NCI-H345 (cell line): ENCODE measurements at regions not wholly inside any gene's neighbourhood (a gene's known extent, or its start where the extent isn't known, plus 50 kb on each side); places are given as distances from the start of the nearest gene placed in this dataset.

Source experiments
- DNase-seq: peaks from one replicate; lab custom pipeline; 2025; lab: John Stamatoyannopoulos, UW

DNA sequence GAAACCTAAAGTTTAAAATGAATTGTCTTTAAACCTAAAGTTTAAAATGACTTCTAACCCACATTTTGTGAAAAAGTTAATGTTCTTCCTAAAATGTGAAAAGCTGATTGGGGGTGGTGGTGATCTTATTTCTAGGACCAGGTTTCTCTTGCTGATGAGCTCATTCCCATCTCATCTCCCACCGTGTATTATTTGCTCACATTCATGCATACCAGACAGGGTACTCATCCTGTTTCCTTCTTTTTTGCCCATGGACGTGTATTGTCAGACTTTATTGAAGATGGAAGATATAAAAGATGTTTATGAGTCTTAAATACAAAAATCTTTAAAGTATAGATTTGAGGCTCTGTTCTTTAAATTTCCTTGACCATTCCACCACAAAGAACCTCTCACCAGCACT, 70.1 kb upstream of the MPHOSPH6 start:
- DNase-seq: no peak

DNA sequence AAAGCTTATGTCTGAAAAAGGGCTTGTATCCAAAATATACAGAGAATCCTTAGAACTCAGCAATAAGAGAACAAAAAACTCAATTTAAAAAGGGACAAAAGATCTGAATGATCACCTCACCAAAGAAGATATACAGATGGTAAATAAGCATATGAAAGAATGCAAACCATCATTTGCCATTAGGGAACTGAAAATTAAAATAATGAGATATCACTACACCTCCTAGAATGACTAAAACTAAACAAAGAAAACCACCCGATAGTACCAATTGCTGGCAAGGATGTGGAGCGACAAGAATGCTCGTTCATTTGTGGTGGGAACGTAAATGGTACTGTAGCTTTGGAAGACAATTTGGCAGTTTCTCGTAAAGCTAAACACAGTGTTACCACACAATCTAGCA, 66.9 kb upstream of the MPHOSPH6 start:
- no peak for DNase-seq

GRCh38 chr16:82236415-82236814, 66.4 kb upstream of the MPHOSPH6 start:
- DNase-seq: no peak

DNA sequence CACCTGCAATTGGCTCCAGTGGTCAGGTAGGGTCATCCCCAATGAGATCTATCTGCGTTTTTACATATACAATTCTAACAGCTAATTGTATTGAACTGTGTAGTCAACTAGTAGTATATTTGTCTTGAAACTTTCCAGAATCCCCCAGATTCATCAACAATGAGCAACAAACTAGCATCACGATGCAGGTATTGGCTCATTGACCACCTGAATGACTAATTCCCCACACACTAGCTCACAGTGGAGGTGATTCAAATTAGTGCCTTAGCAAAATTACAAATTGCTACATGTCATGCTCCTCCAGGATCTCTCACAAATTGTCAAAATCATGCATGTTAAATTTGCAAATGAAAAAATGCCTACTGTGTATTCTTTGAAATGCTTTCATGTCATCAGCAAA, 62.8 kb upstream of the MPHOSPH6 start:
- no peak for DNase-seq

DNA sequence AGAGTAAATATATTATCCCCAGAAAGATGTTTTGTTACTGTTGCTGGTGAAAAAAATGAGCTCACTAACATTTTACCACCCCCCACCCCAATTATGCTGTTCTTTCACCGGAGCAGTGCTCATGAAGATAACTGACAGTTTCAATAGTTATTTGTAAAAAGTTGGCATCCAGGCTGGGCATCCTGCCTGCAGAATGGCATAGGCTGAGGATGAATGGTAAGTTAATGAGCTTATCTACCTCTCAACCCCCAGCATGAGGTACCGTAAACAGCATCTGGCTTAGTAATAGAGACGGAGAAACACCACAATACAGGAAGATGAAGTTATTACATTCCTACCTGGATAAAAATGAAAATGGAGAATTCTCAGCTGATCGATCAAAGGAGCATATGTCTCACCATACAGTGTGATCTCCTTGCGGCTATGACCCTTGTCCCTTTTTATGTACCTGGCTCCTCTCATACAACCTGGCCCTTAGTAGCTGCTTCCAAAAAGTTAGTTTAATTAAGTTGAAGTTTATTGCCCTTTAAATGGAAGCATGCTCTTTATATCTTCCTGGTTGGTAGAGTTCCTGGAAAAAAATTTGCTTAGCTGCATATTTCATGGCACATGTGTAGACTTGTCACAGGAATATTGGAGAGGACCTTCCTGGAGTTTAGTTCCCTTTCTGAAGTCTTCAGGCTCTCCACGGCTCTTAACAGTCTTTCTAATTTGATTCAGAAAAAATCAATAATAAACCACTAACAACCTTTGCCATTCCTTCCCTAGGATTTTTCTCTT, 61.2 kb upstream of the MPHOSPH6 start:
- DNase-seq: peak; percentile 62

- DNase-seq: peak; percentile 74
Observed at GRCh38 chr16:82229800-82230619, 60.0 kb upstream of the MPHOSPH6 start.

GRCh38 chr16:82226327-82226726, 56.3 kb upstream of the MPHOSPH6 start:
- no peak for DNase-seq

- no peak for DNase-seq
Observed at GRCh38 chr16:82224821-82225220, 54.8 kb upstream of the MPHOSPH6 start.

DNA sequence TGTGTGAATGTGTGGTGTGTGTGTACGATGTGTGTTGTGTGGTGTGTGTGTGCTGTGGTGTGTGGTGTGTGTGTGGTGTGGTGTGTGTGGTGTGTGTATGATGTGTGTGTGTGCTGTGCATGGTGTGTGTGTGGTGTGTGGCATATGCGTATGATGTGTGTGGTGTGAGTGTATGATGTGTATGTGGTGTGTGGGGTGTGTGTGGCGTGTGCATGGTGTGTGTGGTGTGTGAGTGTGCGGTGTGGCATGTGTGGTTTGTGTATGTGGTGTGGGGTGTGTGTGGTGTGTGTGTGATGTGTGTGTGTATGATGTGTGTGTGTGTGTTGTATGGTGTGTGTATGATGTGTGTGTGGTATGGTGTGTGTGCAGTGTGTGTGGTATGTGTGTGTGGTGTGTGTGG, 50.5 kb upstream of the MPHOSPH6 start:
- DNase-seq: no peak
